GM23338 (cell line): ENCODE measurements at regions not wholly inside any gene's neighbourhood (a gene's known extent, or its start where the extent isn't known, plus 50 kb on each side); places are given as distances from the start of the nearest gene placed in this dataset.

Experiments used
- ATAC-seq: fragments of 200-7000 bp; cut with Tn5 transposase; 3 replicates; pipeline ENCODE4 v1.9.1; 2020
- DNase-seq: peaks from one replicate; pipeline ENCODE4 v3.0.0-alpha.2; 2015; ENCODE audit warnings: low spot score
- H2AFZ ChIP-seq: fragments of 200-600 bp; sonication (generic); 2 replicates; pipeline ENCODE4 v1.8.0; 2016; ENCODE audit warnings: antibody characterized with exemption, mild to moderate bottlenecking, moderate library complexity
- H3F3A ChIP-seq: fragments of 200-600 bp; sonication (generic); replicated peaks from 2 replicates; pipeline ENCODE4 v1.8.0; 2017; ENCODE audit warnings: antibody characterized with exemption, mixed run types, low read depth
- H3K27ac ChIP-seq: fragments of 200-600 bp; sonication (generic); 2 replicates; pipeline ENCODE4 v1.6.1; 2016; ENCODE audit warnings: low read depth
- H3K27me3 ChIP-seq: fragments of 200-600 bp; sonication (generic); 2 replicates; pipeline ENCODE4 v1.8.0; 2016; ENCODE audit warnings: mild to moderate bottlenecking, mixed run types, moderate library complexity; ENCODE audit not compliant: insufficient read depth
- H3K36me3 ChIP-seq: fragments of 200-600 bp; sonication (generic); 2 replicates; pipeline ENCODE4 v1.8.0; 2016; ENCODE audit warnings: mild to moderate bottlenecking; ENCODE audit not compliant: insufficient read depth
- H3K4me1 ChIP-seq: fragments of 200-600 bp; sonication (generic); 2 replicates; pipeline ENCODE4 v1.8.0; 2016; ENCODE audit warnings: mild to moderate bottlenecking, moderate library complexity; ENCODE audit not compliant: insufficient read depth
- H3K4me2 ChIP-seq: fragments of 200-600 bp; sonication (generic); 2 replicates; pipeline ENCODE4 v1.7.1; 2017; ENCODE audit warnings: mixed run types
- H3K4me3 ChIP-seq: fragments of 200-600 bp; sonication (generic); 2 replicates; pipeline ENCODE4 v1.6.1; 2016; ENCODE audit warnings: mixed run types
- H3K79me2 ChIP-seq: fragments of 200-600 bp; sonication (generic); replicated peaks from 2 replicates; pipeline ENCODE4 v1.8.0; 2017; ENCODE audit warnings: mild to moderate bottlenecking; ENCODE audit not compliant: insufficient read depth
- H3K9me2 ChIP-seq: fragments of 200-600 bp; sonication (generic); 2 replicates; pipeline ENCODE4 v1.8.0; 2017; ENCODE audit not compliant: insufficient read depth
- H4K20me1 ChIP-seq: fragments of 200-600 bp; sonication (generic); replicated peaks from 2 replicates; pipeline ENCODE4 v1.8.0; 2017; ENCODE audit warnings: mild to moderate bottlenecking; ENCODE audit not compliant: insufficient read depth
- H3K27ac Mint-ChIP-seq: 2 replicates; pipeline ENCODE4 v1.8.0; 2020; ENCODE audit warnings: inconsistent platforms, mild to moderate bottlenecking, moderate library complexity, mixed read lengths
- H3K27me3 Mint-ChIP-seq: 3 replicates; pipeline ENCODE4 v1.8.0; 2022; ENCODE audit warnings: low read depth, mild to moderate bottlenecking, moderate library complexity, mixed read lengths, inconsistent platforms; ENCODE audit not compliant: insufficient read depth, poor library complexity
- H3K36me3 Mint-ChIP-seq: 3 replicates; pipeline ENCODE4 v1.8.0; 2021; ENCODE audit warnings: low read depth, mild to moderate bottlenecking, inconsistent platforms, moderate library complexity, mixed read lengths
- H3K4me1 Mint-ChIP-seq: 3 replicates; pipeline ENCODE4 v1.8.0; 2020; ENCODE audit warnings: mild to moderate bottlenecking, inconsistent platforms, mixed read lengths
- H3K4me3 Mint-ChIP-seq: 3 replicates; pipeline ENCODE4 v1.8.0; 2021; ENCODE audit warnings: moderate library complexity, mild to moderate bottlenecking, inconsistent platforms, mixed read lengths
- H3K9me3 Mint-ChIP-seq: 3 replicates; pipeline ENCODE4 v1.8.0; 2020; ENCODE audit warnings: moderate library complexity, mild to moderate bottlenecking, inconsistent platforms, mixed read lengths
- CREB1 ChIP-seq: fragments of 250-450 bp; sonication (Bioruptor Pico); IDR thresholded peaks from 2 replicates; pipeline ENCODE4 v1.5.0; 2020; ENCODE audit warnings: low read depth, mild to moderate bottlenecking, moderate library complexity
- CTCF ChIP-seq, 2 experiments: fragments of 200-600 bp in 1 of 2; sonication (generic) in 1 of 2; conservative IDR thresholded peaks; 2 replicates each; pipeline versions ENCODE4 v1.5.1 to v1.6.1; 2016 to 2017; ENCODE audit warnings: antibody characterized with exemption in 2 of 2, low read depth in 2 of 2, mild to moderate bottlenecking in 2 of 2, moderate library complexity in 1 of 2
- EZH2 ChIP-seq: fragments of 200-600 bp; sonication (generic); IDR thresholded peaks from one replicate; pipeline ENCODE4 v1.8.0; 2017; ENCODE audit warnings: antibody characterized with exemption, mild to moderate bottlenecking, low read depth; ENCODE audit not compliant: unreplicated experiment
- EZH2phosphoT487 ChIP-seq: fragments of 200-600 bp; sonication (generic); IDR thresholded peaks from one replicate; pipeline ENCODE4 v1.8.1; 2018; ENCODE audit warnings: antibody characterized with exemption; ENCODE audit not compliant: unreplicated experiment
- NANOG ChIP-seq: IDR thresholded peaks from 2 replicates; pipeline ENCODE4 v1.6.1; 2016; ENCODE audit warnings: antibody characterized with exemption, borderline replicate concordance
- REST ChIP-seq: IDR thresholded peaks from one replicate; pipeline ENCODE4 v1.6.1; 2018; ENCODE audit warnings: antibody characterized with exemption; ENCODE audit not compliant: unreplicated experiment
- ZNF114 ChIP-seq: fragments of 250-450 bp; sonication (Bioruptor Pico); IDR thresholded peaks from 2 replicates; pipeline ENCODE4 v1.5.0; 2020; ENCODE audit warnings: mild to moderate bottlenecking, moderate library complexity

GRCh38 chr17:77394540-77395295 is 253.9 kb downstream of the SEC14L1 start:
- H3K4me3 ChIP-seq, result no peak overlapping the region
- H3K79me2 ChIP-seq, result peaks cover 92% of the 10 kb centered on the region
- no peak overlapping the region for H3K4me2 ChIP-seq
- H3K9me2 ChIP-seq, result no peaks in the 10 kb centered on the region
- peaks cover 43% of the 10 kb centered on the region for H3K4me1 ChIP-seq
- Mint-ChIP-seq H3K36me3 (no peaks in the 10 kb centered on the region; the same call in 1 of the 3 replicates), H3K27ac (no peak overlapping the region), H3K4me1 (peaks cover 56% of the 10 kb centered on the region), H3K4me3 (no peak overlapping the region), H3K9me3 (no peaks in the 10 kb centered on the region; the same call in 2 of the 3 replicates), H3K27me3 (peaks cover 29% of the 10 kb centered on the region)
- H3K36me3 ChIP-seq, result no peaks in the 10 kb centered on the region
- TF ChIP-seq REST (no peak), EZH2phosphoT487 (no peak)
- ATAC-seq (peak; percentile 3), DNase-seq (peak; percentile 55)
- peaks cover 26% of the 10 kb centered on the region for H4K20me1 ChIP-seq
- no peak overlapping the region for H3K27ac ChIP-seq
- H3K27me3 ChIP-seq, result no peaks in the 10 kb centered on the region
- peaks cover 15% of the 10 kb centered on the region; the same call in 1 of the 2 replicates for H3F3A ChIP-seq
- H2AFZ ChIP-seq, result no peak overlapping the region

GRCh38 chr17:77395501-77396048 is 254.8 kb downstream of the SEC14L1 start:
- Mint-ChIP-seq H3K4me1 (peaks cover 60% of the 10 kb centered on the region), H3K4me3 (no peak overlapping the region; the same call in 2 of the 3 replicates), H3K27me3 (peaks cover 28% of the 10 kb centered on the region), H3K27ac (no peak overlapping the region), H3K9me3 (no peaks in the 10 kb centered on the region; the same call in 2 of the 3 replicates), H3K36me3 (no peaks in the 10 kb centered on the region; the same call in 1 of the 3 replicates)
- no peaks in the 10 kb centered on the region for H3K27me3 ChIP-seq
- DNase-seq (no peak), ATAC-seq (no peak)
- H3K27ac ChIP-seq, result no peak overlapping the region
- peaks cover 15% of the 10 kb centered on the region; the same call in 1 of the 2 replicates for H3F3A ChIP-seq
- TF ChIP-seq REST (no peak), NANOG (no peak), CTCF (conservative IDR thresholded peaks at IDR 0.05; ENCODE audit: low read depth in 2 of 2) (no peak), ZNF114 (CRISPR knock-in tag) (no peak), EZH2 (no peak), CREB1 (no peak)
- no peaks in the 10 kb centered on the region for H3K9me2 ChIP-seq
- H3K4me2 ChIP-seq, result no peak overlapping the region
- no peak overlapping the region for H3K4me3 ChIP-seq
- peaks cover 38% of the 10 kb centered on the region for H3K4me1 ChIP-seq
- H3K79me2 ChIP-seq, result peaks cover 92% of the 10 kb centered on the region
- H3K36me3 ChIP-seq, result no peaks in the 10 kb centered on the region
- no peak overlapping the region for H2AFZ ChIP-seq
- H4K20me1 ChIP-seq, result peaks cover 26% of the 10 kb centered on the region
